Endothelial cell of umbilical vein (primary cell): ENCODE measurements at regions not wholly inside any gene's neighbourhood (a gene's known extent, or its start where the extent isn't known, plus 50 kb on each side); places are given as distances from the start of the nearest gene placed in this dataset.

Experiments
- CTCF ChIP-seq, 2 donors: IDR thresholded peaks; 1 replicate in 1 of 2; 2 replicates in 1 of 2; pipeline ENCODE4 v1.5.1; 2011; ENCODE audit warnings: low read length in 2 of 2, mild to moderate bottlenecking in 2 of 2, moderate library complexity in 2 of 2, control low read depth in 1 of 2, inconsistent platforms in 1 of 2, low read depth in 1 of 2; ENCODE audit not compliant: insufficient read depth in 1 of 2; ENCODE audit errors: extremely low read depth in 1 of 2
- FOS ChIP-seq: IDR thresholded peaks from 2 replicates; pipeline ENCODE4 v1.6.1; 2011; ENCODE audit warnings: mild to moderate bottlenecking, low read length, moderate library complexity, borderline replicate concordance; ENCODE audit not compliant: insufficient read depth
- MAX ChIP-seq: IDR thresholded peaks from 2 replicates; pipeline ENCODE4 v1.6.1; 2011; ENCODE audit not compliant: insufficient read depth, insufficient read length

- TF ChIP-seq FOS (no peak), CTCF (IDR thresholded peaks at IDR 0.05; ENCODE audit: extremely low read depth in 1 of 2, insufficient read depth in 1 of 2, low read depth in 1 of 2, low read length in 2 of 2) (no peak), MAX (no peak)
These were observed 283.9 kb upstream of the CTNNB1 start for GRCh38 chr3:40915346-40915865.
